IMR-90 (cell line): ENCODE measurements at regions not wholly inside any gene's neighbourhood (a gene's known extent, or its start where the extent isn't known, plus 50 kb on each side); places are given as distances from the start of the nearest gene placed in this dataset.

Source experiments
- ATAC-seq: fragments of 200-7000 bp; cut with Tn5 transposase; 2 replicates; pipeline ENCODE4 v1.9.1; 2020; ENCODE audit warnings: low read depth, mild to moderate bottlenecking, moderate library complexity
- BruUV-seq: library from RNA; stranded (reverse); fragments of 400-500 nt; replicated peaks from 2 replicates; lab custom pipeline; 2021; lab: Mats Ljungman, UMichigan
- CTCF ChIA-PET: fragments of 300-600 bp; formaldehyde crosslinking; extraction: SDS; loops from one replicate; lab custom pipeline; 2021; ENCODE audit warnings: antibody characterized with exemption; lab: Yijun Ruan, JAX
- POLR2A ChIA-PET: fragments of 300-600 bp; sonication (Branson Sonifier 250); formaldehyde crosslinking; loops from one replicate; lab custom pipeline; 2022; ENCODE audit warnings: antibody characterized with exemption; ENCODE audit not compliant: unreplicated experiment; lab: Charles Lee
- DNase-seq: peaks from one replicate; pipeline ENCODE4 v3.0.0; 2013
- H2AFZ ChIP-seq: replicated peaks from 2 replicates; pipeline ENCODE3; 2013; ENCODE audit warnings: low read length, mild to moderate bottlenecking; ENCODE audit not compliant: poor library complexity
- H2AK5ac ChIP-seq: 2 replicates; pipeline ENCODE4 v1.6.1; 2013; ENCODE audit warnings: low read depth, low read length, inconsistent platforms
- H2AK9ac ChIP-seq: replicated peaks from 2 replicates; pipeline ENCODE3; 2013; ENCODE audit warnings: mild to moderate bottlenecking, low read depth, low read length, moderate library complexity; ENCODE audit not compliant: poor library complexity
- H2BK120ac ChIP-seq: 2 replicates; pipeline ENCODE4 v1.6.1; 2013; ENCODE audit warnings: low read depth, low read length, inconsistent platforms
- H2BK15ac ChIP-seq: 3 replicates; pipeline ENCODE4 v1.6.1; 2013; ENCODE audit warnings: low read depth, low read length, inconsistent platforms
- H2BK20ac ChIP-seq: 2 replicates; pipeline ENCODE4 v1.6.1; 2013; ENCODE audit warnings: low read depth, mild to moderate bottlenecking, inconsistent platforms, low read length, moderate library complexity
- H2BK5ac ChIP-seq: 2 replicates; pipeline ENCODE4 v1.6.1; 2013; ENCODE audit warnings: mild to moderate bottlenecking, low read depth, low read length, inconsistent platforms; ENCODE audit not compliant: poor library complexity, severe bottlenecking
- H3K14ac ChIP-seq: replicated peaks from 2 replicates; pipeline ENCODE4 v1.6.1; 2013; ENCODE audit warnings: low read depth, low read length, inconsistent platforms
- H3K18ac ChIP-seq: 2 replicates; pipeline ENCODE4 v1.6.1; 2013; ENCODE audit warnings: low read depth, low read length, control low read depth
- H3K23ac ChIP-seq: 2 replicates; pipeline ENCODE4 v1.6.1; 2013; ENCODE audit warnings: low read depth, low read length, inconsistent platforms
- H3K27ac ChIP-seq: 2 replicates; pipeline ENCODE4 v1.5.1; 2013; ENCODE audit warnings: mild to moderate bottlenecking, control low read depth, low read length; ENCODE audit not compliant: insufficient read depth
- H3K27me3 ChIP-seq: 2 replicates; pipeline ENCODE4 v1.6.1; 2013; ENCODE audit warnings: low read length; ENCODE audit not compliant: control insufficient read depth, insufficient read depth
- H3K36me3 ChIP-seq: 2 replicates; pipeline ENCODE4 v1.6.1; 2013; ENCODE audit warnings: low read length, mixed read lengths; ENCODE audit not compliant: control insufficient read depth, insufficient read depth
- H3K4ac ChIP-seq: 2 replicates; pipeline ENCODE4 v1.6.1; 2013; ENCODE audit warnings: low read depth, low read length, inconsistent platforms
- H3K4me1 ChIP-seq: 2 replicates; pipeline ENCODE4 v1.6.1; 2013; ENCODE audit warnings: low read length, mixed read lengths; ENCODE audit not compliant: control insufficient read depth, insufficient read depth
- H3K4me2 ChIP-seq: 2 replicates; pipeline ENCODE4 v1.6.1; 2013; ENCODE audit warnings: low read depth, mild to moderate bottlenecking, control low read depth, low read length, moderate library complexity
- H3K4me3 ChIP-seq: 2 replicates; pipeline ENCODE4 v1.5.1; 2013; ENCODE audit warnings: low read depth, mild to moderate bottlenecking, control low read depth, low read length, moderate library complexity; ENCODE audit not compliant: insufficient read depth
- H3K56ac ChIP-seq: 2 replicates; pipeline ENCODE4 v1.6.1; 2013; ENCODE audit warnings: low read length, inconsistent platforms; ENCODE audit not compliant: insufficient read depth; ENCODE audit errors: extremely low read depth
- H3K79me1 ChIP-seq, 2 experiments: 2 replicates each; pipeline ENCODE4 v1.6.1; 2013; ENCODE audit warnings: low read length in 2 of 2, inconsistent platforms in 1 of 2, low read depth in 1 of 2
- H3K9ac ChIP-seq: 2 replicates; pipeline ENCODE4 v1.6.1; 2013; ENCODE audit warnings: low read depth, low read length, control low read depth
- H3K9me1 ChIP-seq: 2 replicates; pipeline ENCODE4 v1.6.1; 2013; ENCODE audit warnings: low read length, inconsistent platforms; ENCODE audit not compliant: insufficient read depth
- H3K9me3 ChIP-seq: 2 replicates; pipeline ENCODE4 v1.6.1; 2013; ENCODE audit warnings: low read length; ENCODE audit not compliant: control insufficient read depth, insufficient read depth
- H4K20me1 ChIP-seq: 2 replicates; pipeline ENCODE4 v1.6.1; 2013; ENCODE audit warnings: low read length, inconsistent platforms; ENCODE audit not compliant: insufficient read depth
- H4K5ac ChIP-seq: 2 replicates; pipeline ENCODE4 v1.6.1; 2013; ENCODE audit warnings: mild to moderate bottlenecking, low read depth, low read length, control low read depth
- H4K8ac ChIP-seq, 2 experiments: 2 replicates each; pipeline ENCODE4 v1.6.1; 2013; ENCODE audit warnings: low read depth in 2 of 2, low read length in 2 of 2, control low read depth in 1 of 2, inconsistent platforms in 1 of 2
- H4K91ac ChIP-seq: 2 replicates; pipeline ENCODE4 v1.6.1; 2013; ENCODE audit warnings: low read depth, low read length, inconsistent platforms; ENCODE audit not compliant: insufficient read depth
- BHLHE40 ChIP-seq: fragments of 150-350 bp; IDR thresholded peaks from 2 replicates; pipeline ENCODE4 v1.6.1; 2016; ENCODE audit warnings: mild to moderate bottlenecking, low read depth, low read length
- ELK1 ChIP-seq: fragments of 150-350 bp; IDR thresholded peaks from 2 replicates; pipeline ENCODE4 v1.6.1; 2016; ENCODE audit warnings: low read depth, mild to moderate bottlenecking, low read length, moderate library complexity, borderline replicate concordance
- FOS ChIP-seq: fragments of 150-350 bp; IDR thresholded peaks from 2 replicates; pipeline ENCODE4 v1.6.1; 2016; ENCODE audit warnings: low read depth, low read length
- MAZ ChIP-seq: IDR thresholded peaks from 2 replicates; pipeline ENCODE4 v1.6.1; 2012; ENCODE audit warnings: low read depth, mild to moderate bottlenecking, low read length, improper control_type of control experiment, moderate library complexity, borderline replicate concordance
- MXI1 ChIP-seq: IDR thresholded peaks from 2 replicates; pipeline ENCODE4 v1.6.1; 2012; ENCODE audit warnings: low read depth, mild to moderate bottlenecking, low read length, moderate library complexity, borderline replicate concordance
- NFE2L2 ChIP-seq: fragments of 150-350 bp; IDR thresholded peaks from 2 replicates; pipeline ENCODE4 v1.6.1; 2016; ENCODE audit warnings: low read depth, mild to moderate bottlenecking, low read length
- POLR2A ChIP-seq: IDR thresholded peaks from 2 replicates; pipeline ENCODE4 v1.6.1; 2012; ENCODE audit warnings: mild to moderate bottlenecking, low read depth, low read length
- RAD21 ChIP-seq: IDR thresholded peaks from 2 replicates; pipeline ENCODE4 v1.6.1; 2012; ENCODE audit warnings: low read length, improper control_type of control experiment
- RCOR1 ChIP-seq: IDR thresholded peaks from 2 replicates; pipeline ENCODE4 v1.6.1; 2012; ENCODE audit warnings: mild to moderate bottlenecking, low read length, improper control_type of control experiment; ENCODE audit not compliant: insufficient replicate concordance
- RFX5 ChIP-seq: IDR thresholded peaks from 2 replicates; pipeline ENCODE4 v1.8.0; 2012; ENCODE audit warnings: low read depth, mild to moderate bottlenecking, low read length, moderate library complexity
- SMC3 ChIP-seq: fragments of 150-350 bp; IDR thresholded peaks from 2 replicates; pipeline ENCODE4 v1.6.1; 2016; ENCODE audit warnings: low read depth, mild to moderate bottlenecking, antibody characterized with exemption, low read length, moderate library complexity
- WGBS, 2 experiments: methylation state at CpG; one replicate each; pipeline versions ENCODE4 v1.1.5 to v1.1.7; 2013; ENCODE audit warnings: missing lambda C conversion rate in 2 of 2; ENCODE audit not compliant: insufficient read length in 1 of 2; ENCODE audit errors: extremely low coverage in 2 of 2; 5-methylcytosine and 5-hydroxymethylcytosine counted together
- dilution Hi-C: fragments of 300-500 bp; cut with HindIII; formaldehyde crosslinking; loops from one replicate; pipeline ENCODE4 v1.14.3; 2018; ENCODE audit warnings: low sequenced_read_pairs; ENCODE audit not compliant: unreplicated experiment
- in situ Hi-C: fragments of 300-500 bp; cut with MboI; formaldehyde crosslinking; loops from 3 replicates; pipeline ENCODE4 v1.14.3; 2019; ENCODE audit warnings: low sequenced_read_pairs, inconsistent platforms, mixed read lengths
- intact Hi-C: fragments of 100-400 bp; cut with micrococcal nuclease; formaldehyde crosslinking; loops from 2 replicates; pipeline ENCODE4 v1.10.0; 2022
- TF ChIP-seq, protein P1 (sequence below): conservative IDR thresholded peaks from 2 replicates; pipeline ENCODE4 v1.5.1; 2012; ENCODE audit warnings: mild to moderate bottlenecking, low read depth, low read length, improper control_type of control experiment

DNA sequence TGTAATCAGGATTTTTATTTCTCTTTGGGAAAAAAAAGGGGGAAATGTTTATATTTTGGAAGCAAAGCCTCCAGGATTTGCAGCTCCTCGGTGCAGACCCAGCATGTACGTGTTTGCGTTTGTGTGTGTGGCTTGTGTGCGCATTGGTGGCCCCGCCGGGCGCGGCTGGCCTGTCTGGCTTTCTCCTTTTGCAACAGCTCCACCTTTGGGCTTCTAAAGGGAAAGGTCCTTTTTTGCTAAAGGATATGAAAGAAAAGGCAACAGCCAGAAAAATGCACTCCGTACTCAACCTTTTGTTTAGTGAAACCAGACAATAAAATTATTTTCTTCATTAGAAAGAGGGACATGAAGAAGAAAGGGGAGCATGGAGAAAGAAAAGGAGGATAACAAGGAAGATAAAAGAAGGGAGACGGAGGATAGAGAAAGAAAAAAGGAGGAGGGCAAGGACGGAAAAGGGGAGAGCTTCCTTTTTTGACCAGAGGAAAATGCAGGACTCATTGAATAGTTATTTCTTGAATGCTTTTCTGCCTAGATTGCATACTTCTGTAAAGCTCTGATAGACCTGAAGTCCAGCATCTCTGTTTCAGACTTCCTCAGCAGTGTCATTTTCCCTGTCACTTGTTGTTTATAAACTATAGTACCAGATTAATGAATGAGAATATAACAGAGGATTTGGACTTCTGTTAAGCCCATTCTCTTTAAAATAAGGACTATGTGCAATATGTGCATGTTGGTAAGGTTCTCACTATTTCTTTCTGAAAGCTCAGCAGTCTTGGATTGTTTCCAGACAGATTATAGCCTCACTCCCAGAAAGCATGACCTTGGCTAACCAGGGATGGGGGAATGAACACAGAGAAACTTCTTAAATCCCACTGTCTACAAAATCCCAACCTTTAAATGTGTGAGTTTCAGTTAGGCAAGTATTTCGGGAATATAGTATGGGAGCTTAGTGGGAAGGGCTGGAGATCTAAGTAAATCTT is 563.1 kb upstream of the PIK3C3 start:
- Histone ChIP-seq H3K9me1 (no peaks in the 10 kb centered on the region), H2BK5ac (peak overlapping the region; percentile 81), H2BK120ac (peak overlapping the region; percentile 85), H2AK9ac (no peak overlapping the region), H2BK15ac (no peak overlapping the region), H3K56ac (peak overlapping the region; percentile 75; the same call in 1 of the 2 replicates), H2BK20ac (peak overlapping the region; percentile 74), H3K23ac (no peak overlapping the region; the same call in 1 of the 2 replicates), H3K14ac (no peak overlapping the region; the same call in 1 of the 2 replicates), H4K8ac (peak overlapping the region in 1 of 2 experiments; percentile 72; a peak in 3 of 4 replicates), H3K4ac (peak overlapping the region; percentile 52; the same call in 1 of the 2 replicates), H4K91ac (peak overlapping the region; percentile 72; the same call in 1 of the 2 replicates), H3K79me1 (no peaks in the 10 kb centered on the region), H4K5ac (0 out of 2 replicates have a peak overlapping the region, but pooled peaks have one; percentile 56), H3K27me3 (no peaks in the 10 kb centered on the region), H3K4me2 (peak overlapping the region; percentile 69), H3K4me1 (no peaks in the 10 kb centered on the region), H3K9ac (peak overlapping the region; percentile 87), H3K4me3 (peak overlapping the region; percentile 58), H2AK5ac (no peak overlapping the region), H4K20me1 (no peaks in the 10 kb centered on the region), H3K9me3 (no peaks in the 10 kb centered on the region), H2AFZ (no peak overlapping the region), H3K36me3 (no peaks in the 10 kb centered on the region), H3K18ac (peak overlapping the region; percentile 77), H3K27ac (peak overlapping the region; percentile 56; the same call in 1 of the 2 replicates)
- ATAC-seq, result peak; percentile 96
- DNase-seq, result peak; percentile 70
- ChIA-PET CTCF (interaction anchor here (0.6 to 1.8 kb wide), 9 partner anchors 10 to 1232 kb away, joined by 3 to 7 read pairs (median 3); no protein-coding TSS in a partner anchor), POLR2A (interaction anchor here (0.5 to 0.6 kb wide), 2 partner anchors 256 to 639 kb away, joined by 3 read pairs; no protein-coding TSS in a partner anchor)
- in situ Hi-C loops, result loop anchor here (25.0 kb wide), 1 partner anchor 980 kb away; no protein-coding TSS in a partner anchor
- dilution Hi-C loops, result no loop called here
- 0% methylated on average over 2 of the region's 12 CpGs; no CpG with 5 or more reads in 1 of the 2 experiments for WGBS, 2 experiments
- TF ChIP-seq MXI1 (no peak), POLR2A (no peak), NFE2L2 (no peak), RFX5 (no peak), RAD21 (peak; percentile 91), BHLHE40 (no peak), MAZ (peak; percentile 57; the same call in 1 of the 2 replicates), ELK1 (no peak), FOS (no peak), RCOR1 (no peak), SMC3 (peak; percentile 66)
- TF ChIP-seq, protein P1, sequence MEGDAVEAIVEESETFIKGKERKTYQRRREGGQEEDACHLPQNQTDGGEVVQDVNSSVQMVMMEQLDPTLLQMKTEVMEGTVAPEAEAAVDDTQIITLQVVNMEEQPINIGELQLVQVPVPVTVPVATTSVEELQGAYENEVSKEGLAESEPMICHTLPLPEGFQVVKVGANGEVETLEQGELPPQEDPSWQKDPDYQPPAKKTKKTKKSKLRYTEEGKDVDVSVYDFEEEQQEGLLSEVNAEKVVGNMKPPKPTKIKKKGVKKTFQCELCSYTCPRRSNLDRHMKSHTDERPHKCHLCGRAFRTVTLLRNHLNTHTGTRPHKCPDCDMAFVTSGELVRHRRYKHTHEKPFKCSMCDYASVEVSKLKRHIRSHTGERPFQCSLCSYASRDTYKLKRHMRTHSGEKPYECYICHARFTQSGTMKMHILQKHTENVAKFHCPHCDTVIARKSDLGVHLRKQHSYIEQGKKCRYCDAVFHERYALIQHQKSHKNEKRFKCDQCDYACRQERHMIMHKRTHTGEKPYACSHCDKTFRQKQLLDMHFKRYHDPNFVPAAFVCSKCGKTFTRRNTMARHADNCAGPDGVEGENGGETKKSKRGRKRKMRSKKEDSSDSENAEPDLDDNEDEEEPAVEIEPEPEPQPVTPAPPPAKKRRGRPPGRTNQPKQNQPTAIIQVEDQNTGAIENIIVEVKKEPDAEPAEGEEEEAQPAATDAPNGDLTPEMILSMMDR, result peak; percentile 87
- intact Hi-C loops, result loop anchor here (5.0 to 10.0 kb wide), 3 partner anchors 515 to 1817 kb away; no protein-coding TSS in a partner anchor
- no TSS peak for BruUV-seq
